A204.1 (cell line): ENCODE measurements at regions not wholly inside any gene's neighbourhood (a gene's known extent, or its start where the extent isn't known, plus 50 kb on each side); places are given as distances from the start of the nearest gene placed in this dataset.

ENCODE experiments used
- FAIRE-seq: peaks from 2 replicates; lab custom pipeline; 2012; peaks lifted over from hg19 to GRCh38; lab: Jason Lieb, UNC

- FAIRE-seq: no peak
Observed at GRCh38 chr2:195407783-195408182, 249.2 kb upstream of the SLC39A10 start.

- no peak for FAIRE-seq
Observed at GRCh38 chr2:195406886-195407603, 250.0 kb upstream of the SLC39A10 start.

GRCh38 chr2:195404651-195405050, 252.4 kb upstream of the SLC39A10 start:
- FAIRE-seq: no peak

GRCh38 chr2:195396479-195396878, 260.5 kb upstream of the SLC39A10 start:
- FAIRE-seq: no peak

- no peak for FAIRE-seq
Observed at GRCh38 chr2:195395362-195395761, 261.7 kb upstream of the SLC39A10 start.

GRCh38 chr2:195392446-195393336, 264.3 kb upstream of the SLC39A10 start:
- no peak for FAIRE-seq

- FAIRE-seq: no peak
Observed at GRCh38 chr2:195390686-195391321, 266.2 kb upstream of the SLC39A10 start.

- FAIRE-seq: no peak
Observed at GRCh38 chr2:195388028-195388427, 269.0 kb upstream of the SLC39A10 start.

GRCh38 chr2:195382186-195382585, 274.8 kb upstream of the SLC39A10 start:
- no peak for FAIRE-seq

GRCh38 chr2:195370167-195370943, 286.7 kb upstream of the SLC39A10 start:
- no peak for FAIRE-seq

GRCh38 chr2:195369218-195369587, 287.8 kb upstream of the SLC39A10 start:
- no peak for FAIRE-seq

- FAIRE-seq: no peak
Observed at GRCh38 chr2:195368249-195369217, 288.5 kb upstream of the SLC39A10 start.

- FAIRE-seq: no peak
Observed at GRCh38 chr2:195367809-195368208, 289.2 kb upstream of the SLC39A10 start.

GRCh38 chr2:195364015-195364965, 292.7 kb upstream of the SLC39A10 start:
- no peak for FAIRE-seq

GRCh38 chr2:195363496-195363895, 293.5 kb upstream of the SLC39A10 start:
- FAIRE-seq: no peak

- FAIRE-seq: no peak
Observed at GRCh38 chr2:195360242-195360641, 296.8 kb upstream of the SLC39A10 start.

GRCh38 chr2:195359043-195359735, 297.8 kb upstream of the SLC39A10 start:
- FAIRE-seq: no peak

GRCh38 chr2:195356920-195357440, 300.0 kb upstream of the SLC39A10 start:
- FAIRE-seq: no peak

- no peak for FAIRE-seq
Observed at GRCh38 chr2:195356026-195356425, 301.0 kb upstream of the SLC39A10 start.
